Middle frontal gyrus (tissue), 1 donor: ENCODE measurements at regions not wholly inside any gene's neighbourhood (a gene's known extent, or its start where the extent isn't known, plus 50 kb on each side); places are given as distances from the start of the nearest gene placed in this dataset.

Source experiments
- DNase-seq: peaks from one replicate; pipeline ENCODE4 v3.0.0-alpha.2; 2015; ENCODE audit warnings: low spot score; ENCODE audit errors: extremely low spot score

GRCh38 chr1:3954170-3955169 lies 54.4 kb upstream of the C1orf174 start:
- DNase-seq: no peak

GRCh38 chr1:3955196-3955772 lies 55.2 kb upstream of the C1orf174 start:
- DNase-seq: no peak

- no peak for DNase-seq
Measured at GRCh38 chr1:3956527-3957170, 56.6 kb upstream of the C1orf174 start.

GRCh38 chr1:3959361-3959760 lies 59.3 kb upstream of the C1orf174 start:
- no peak for DNase-seq

- DNase-seq: no peak
Measured at GRCh38 chr1:3963554-3963953, 63.5 kb upstream of the C1orf174 start.

GRCh38 chr1:3965693-3966092 lies 65.6 kb upstream of the C1orf174 start:
- no peak for DNase-seq

- DNase-seq: no peak
Measured at GRCh38 chr1:3968851-3969250, 68.8 kb upstream of the C1orf174 start.

GRCh38 chr1:3971981-3972380 lies 71.9 kb upstream of the C1orf174 start:
- DNase-seq: no peak

GRCh38 chr1:3975903-3976630 lies 76.0 kb upstream of the C1orf174 start:
- DNase-seq: no peak

GRCh38 chr1:3976821-3977220 lies 76.7 kb upstream of the C1orf174 start:
- DNase-seq: no peak

GRCh38 chr1:3978196-3978989 lies 78.3 kb upstream of the C1orf174 start:
- no peak for DNase-seq

GRCh38 chr1:3978990-3979325 lies 78.9 kb upstream of the C1orf174 start:
- DNase-seq: no peak

- DNase-seq: no peak
Measured at GRCh38 chr1:3981261-3981660, 81.2 kb upstream of the C1orf174 start.

GRCh38 chr1:3981746-3982505 lies 81.9 kb upstream of the C1orf174 start:
- DNase-seq: no peak

- DNase-seq: no peak
Measured at GRCh38 chr1:3983181-3983580, 83.1 kb upstream of the C1orf174 start.

GRCh38 chr1:3984586-3984985 lies 84.5 kb upstream of the C1orf174 start:
- no peak for DNase-seq

GRCh38 chr1:3986686-3987218 lies 86.7 kb upstream of the C1orf174 start:
- DNase-seq: no peak

- no peak for DNase-seq
Measured at GRCh38 chr1:3987669-3988235, 87.7 kb upstream of the C1orf174 start.

- DNase-seq: no peak
Measured at GRCh38 chr1:3988431-3988830, 88.4 kb upstream of the C1orf174 start.
